GM12892 (cell line): ENCODE measurements at regions not wholly inside any gene's neighbourhood (a gene's known extent, or its start where the extent isn't known, plus 50 kb on each side); places are given as distances from the start of the nearest gene placed in this dataset.

ENCODE experiments used
- POLR2AphosphoS5 ChIP-seq: IDR thresholded peaks from 2 replicates; pipeline ENCODE4 v1.6.1; 2011; ENCODE audit warnings: low read depth, low read length, control low read depth
- TAF1 ChIP-seq: IDR thresholded peaks from 2 replicates; pipeline ENCODE4 v1.6.1; 2011; ENCODE audit warnings: low read depth, mild to moderate bottlenecking, control low read depth, low read length, borderline replicate concordance

DNA sequence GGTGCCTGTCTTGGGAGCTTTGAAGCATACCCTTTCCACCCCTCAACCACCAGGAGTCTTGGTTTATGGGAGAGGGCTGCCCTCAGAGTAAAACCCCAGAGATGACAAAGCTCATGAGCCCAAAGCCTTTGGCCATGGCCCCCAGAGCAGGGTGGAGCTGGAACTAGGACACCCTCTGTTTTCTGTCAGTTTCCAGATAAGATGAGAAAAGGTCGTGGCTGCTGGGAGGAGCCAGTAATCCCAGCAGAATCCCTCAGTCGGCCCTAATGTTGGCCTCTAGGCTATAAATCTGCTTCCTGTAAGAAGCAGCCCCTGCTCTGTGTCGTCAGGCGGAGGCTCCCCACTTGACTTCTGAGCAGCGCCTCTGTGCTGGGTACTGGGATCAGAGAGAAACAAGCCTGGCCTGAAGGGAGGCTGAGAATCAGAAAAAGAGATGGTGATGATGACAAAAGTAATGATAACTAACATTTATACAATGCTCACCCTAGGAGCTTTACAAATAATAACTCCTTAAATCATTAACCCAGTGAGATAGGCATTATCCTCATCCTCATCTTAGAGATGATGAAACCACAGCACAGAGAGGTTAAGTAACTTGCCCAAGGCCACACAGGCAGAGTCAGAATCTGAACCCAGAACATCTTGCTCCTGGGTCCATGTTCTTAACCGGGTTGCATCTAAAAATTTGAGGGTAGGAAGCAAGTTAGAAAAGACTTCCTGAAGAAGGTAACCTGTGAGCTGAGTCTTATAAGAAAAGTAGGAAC is 471.4 kb downstream of the SOX6 start:
- no peak for TF ChIP-seq POLR2AphosphoS5
- TF ChIP-seq TAF1, result no peak
